ENCODE measurements at regions not wholly inside any gene's neighbourhood (a gene's known extent, or its start where the extent isn't known, plus 50 kb on each side); places are given as distances from the start of the nearest gene placed in this dataset.
"Not testable (repeated sequence)": the region's sequence is repeated elsewhere in the genome, so short reads cannot be mapped to it uniquely, and the experiment has no call there.

DNA sequence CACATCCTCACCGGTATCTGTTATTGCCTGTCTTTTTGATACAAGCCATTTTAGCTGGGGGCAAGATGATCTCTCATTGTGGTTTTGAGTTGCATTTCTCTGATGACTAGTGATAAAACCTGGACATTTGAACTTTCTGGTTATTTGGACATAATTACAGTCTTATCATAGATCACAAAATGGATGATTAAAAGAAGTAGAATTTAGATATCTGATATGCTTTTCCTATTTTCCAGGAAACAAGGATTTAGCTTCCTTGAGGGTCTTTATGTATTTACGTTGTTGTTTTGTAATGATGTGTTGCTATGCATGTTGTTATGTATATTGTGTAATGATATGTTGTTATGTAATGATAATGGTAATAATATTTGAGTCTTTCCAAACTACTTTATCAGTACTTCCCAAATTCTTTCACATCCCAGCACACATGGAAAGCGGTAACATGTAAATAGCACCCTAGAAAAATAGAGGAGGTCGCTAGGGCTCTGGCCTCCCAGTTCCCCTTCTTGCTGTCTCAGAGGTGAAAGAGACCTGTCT, 53.8 kb downstream of the GJD2 start:
- no peak for DNase-seq (ENCODE audit: low spot score)

DNA sequence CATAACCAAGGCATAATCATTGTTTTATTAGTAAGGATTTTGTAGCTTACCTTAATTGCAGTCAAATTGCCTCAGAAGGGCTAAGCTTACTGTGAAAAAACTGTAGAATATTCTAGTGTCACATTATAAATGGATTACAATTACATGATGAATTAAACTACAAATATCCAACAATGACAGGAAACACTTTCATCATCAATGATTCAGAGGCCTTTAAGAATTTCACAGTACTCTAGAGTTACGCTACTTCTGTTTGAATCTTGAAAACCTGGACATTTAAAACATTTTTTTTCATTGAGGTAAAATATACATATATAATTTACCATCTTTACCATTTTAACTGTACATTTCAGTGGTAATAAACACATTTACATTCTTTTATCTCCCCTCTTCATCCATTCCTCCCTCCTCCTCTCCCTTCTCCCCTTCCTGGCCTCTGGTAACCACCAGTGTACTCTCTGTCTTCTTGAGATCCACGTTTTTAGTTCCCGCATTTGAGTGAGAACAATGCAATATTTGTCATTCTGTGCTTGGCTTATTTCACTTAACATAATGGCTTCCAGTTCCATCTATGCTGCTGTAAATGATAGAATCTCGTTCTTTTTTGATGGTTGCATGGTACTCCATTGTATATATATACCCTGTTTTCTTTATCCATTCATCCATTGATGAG, 54.7 kb downstream of the GJD2 start:
- no peak for DNase-seq (ENCODE audit: low spot score)

DNA sequence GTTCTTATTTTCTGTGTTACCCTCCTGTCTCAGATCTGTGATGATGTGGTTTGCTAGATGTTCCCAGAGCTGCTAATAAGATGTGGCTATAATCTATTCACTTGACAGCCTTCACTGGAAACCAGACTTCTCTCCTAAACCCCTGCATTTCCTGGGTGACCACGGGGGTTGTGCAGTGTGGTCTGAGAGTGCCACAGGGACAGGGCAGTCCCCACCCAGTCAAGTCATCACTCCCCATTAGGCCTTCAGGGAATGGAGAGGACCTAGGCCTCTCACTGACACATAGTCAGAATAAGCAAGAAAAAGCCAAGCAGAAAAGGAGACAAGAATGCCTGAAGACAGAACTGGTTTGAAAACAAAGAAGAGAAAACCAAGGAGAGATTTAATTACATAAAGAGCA, 58.3 kb downstream of the GJD2 start:
- DNase-seq (ENCODE audit: low spot score) = no peak

DNA sequence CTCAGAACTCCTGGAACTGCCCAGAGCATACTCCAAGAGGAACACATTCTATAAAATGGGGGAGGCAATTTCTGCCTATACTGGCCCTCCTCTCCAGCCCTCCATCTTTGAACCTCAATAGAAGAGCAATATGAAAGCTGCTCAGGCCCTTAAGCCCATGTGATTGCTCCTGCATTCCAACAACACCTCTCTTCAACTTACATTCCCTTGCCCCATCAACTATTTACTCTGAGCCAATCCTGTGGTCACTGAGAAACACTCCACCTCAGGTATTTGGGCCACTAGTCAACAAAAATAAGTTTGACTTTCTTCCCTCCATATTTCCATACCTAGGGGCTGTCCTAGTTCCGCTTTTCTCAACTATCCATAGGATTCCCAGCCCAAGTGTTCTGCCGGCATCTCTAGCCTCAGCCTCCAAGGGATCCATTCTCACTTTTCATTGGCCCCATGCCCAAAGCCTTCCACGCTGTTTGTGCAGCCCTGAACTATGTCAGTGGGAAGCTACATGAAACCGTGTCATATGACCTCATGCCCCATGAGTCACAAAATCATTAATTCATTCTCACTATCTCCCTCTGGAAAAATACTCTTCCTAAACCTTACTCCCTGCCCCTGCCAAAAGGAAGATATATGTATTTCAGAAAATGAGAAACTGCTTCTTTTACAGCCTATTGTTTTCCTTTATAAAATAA, 61.6 kb downstream of the GJD2 start:
- DNase-seq (ENCODE audit: low spot score) = no peak

GRCh38 chr15:34691034-34691433, 63.8 kb downstream of the GJD2 start:
- peak; percentile 8 for DNase-seq (ENCODE audit: low spot score)

DNA sequence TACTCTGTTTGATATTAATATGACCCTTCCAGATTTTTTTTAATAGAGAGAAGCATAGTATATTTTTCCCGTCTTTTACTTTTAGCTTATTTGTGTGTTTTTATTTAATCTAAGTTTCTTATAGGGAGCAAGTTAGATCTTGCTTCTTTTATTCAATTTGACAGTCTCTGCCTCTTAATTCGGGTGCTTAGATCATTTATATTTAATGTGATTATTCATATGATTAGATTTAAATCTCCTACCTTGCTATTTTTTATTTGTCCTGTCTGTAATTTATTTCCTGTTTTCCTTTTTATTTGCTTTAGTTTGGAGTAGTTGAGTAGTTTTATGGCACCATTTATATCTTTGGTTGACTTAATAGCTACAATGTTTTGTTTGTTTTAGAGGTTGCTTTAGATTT, 66.1 kb downstream of the GJD2 start:
- no peak for DNase-seq (ENCODE audit: low spot score)

- DNase-seq (ENCODE audit: low spot score) = no peak
These were observed 70.4 kb downstream of the GJD2 start for GRCh38 chr15:34684351-34684750.

GRCh38 chr15:34682674-34683073, 72.1 kb downstream of the GJD2 start:
- DNase-seq (ENCODE audit: low spot score) = no peak

- no peak for DNase-seq (ENCODE audit: low spot score)
These were observed 75.5 kb downstream of the GJD2 start for GRCh38 chr15:34679291-34679690.

- DNase-seq (ENCODE audit: low spot score) = no peak
These were observed 81.6 kb downstream of the GJD2 start for GRCh38 chr15:34673241-34673640.

DNA sequence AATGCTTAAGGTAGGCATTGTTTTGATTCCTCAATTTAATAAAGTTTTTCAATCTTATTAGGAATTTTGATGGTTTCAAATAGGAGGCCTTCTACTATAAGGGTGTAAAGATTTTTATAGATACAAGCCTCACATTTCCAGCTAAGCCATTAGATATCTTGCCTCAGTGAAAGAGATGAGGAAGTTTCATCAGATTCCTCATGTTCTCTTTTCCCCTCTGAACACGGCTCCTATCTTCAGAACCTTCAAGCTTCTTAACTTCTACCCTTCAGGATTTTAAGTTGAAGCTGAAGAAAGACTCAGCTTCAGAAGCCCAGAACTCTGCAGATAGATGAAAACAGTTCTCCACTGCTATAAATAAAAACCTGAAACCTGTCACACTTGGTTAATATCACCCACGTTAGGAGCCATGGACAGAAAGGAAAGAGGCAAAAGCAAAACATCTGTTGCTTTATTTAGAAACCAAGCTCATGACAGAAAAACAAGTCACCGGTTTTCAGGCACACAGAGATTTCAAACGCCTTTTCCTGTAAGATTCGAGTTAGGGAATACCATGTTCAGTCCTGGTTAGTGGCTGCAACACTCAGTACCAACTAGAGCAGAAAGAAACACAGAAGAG, 82.2 kb upstream of the GOLGA8B start:
- no peak for DNase-seq (ENCODE audit: low spot score)

- DNase-seq (ENCODE audit: low spot score) = no peak
These were observed 81.0 kb upstream of the GOLGA8B start for GRCh38 chr15:34664418-34664817.

DNA sequence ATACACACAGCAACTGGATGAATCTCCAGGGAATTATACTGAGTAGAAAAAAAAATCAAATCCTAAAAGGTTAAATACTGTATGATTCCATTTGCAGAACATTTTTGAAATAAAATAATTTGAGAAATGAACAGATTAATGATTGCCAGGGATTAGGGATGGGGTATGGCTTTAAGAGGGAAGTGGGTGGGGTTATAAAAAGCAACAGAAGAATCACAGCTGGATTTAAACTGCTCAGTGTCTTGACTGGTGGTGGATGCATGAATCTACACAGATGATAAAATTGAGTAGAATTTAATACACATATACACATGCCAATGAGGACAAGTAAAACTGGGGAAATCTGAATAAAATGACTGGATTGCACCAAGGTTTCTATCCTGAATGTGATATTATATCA, 79.7 kb upstream of the GOLGA8B start:
- no peak for DNase-seq (ENCODE audit: low spot score)

GRCh38 chr15:34659056-34659455, 75.6 kb upstream of the GOLGA8B start:
- DNase-seq (ENCODE audit: low spot score) = no peak

- no peak for DNase-seq (ENCODE audit: low spot score)
These were observed 74.1 kb upstream of the GOLGA8B start for GRCh38 chr15:34657469-34658127.

GRCh38 chr15:34656005-34656796, 72.8 kb upstream of the GOLGA8B start:
- DNase-seq (ENCODE audit: low spot score) = no peak

DNA sequence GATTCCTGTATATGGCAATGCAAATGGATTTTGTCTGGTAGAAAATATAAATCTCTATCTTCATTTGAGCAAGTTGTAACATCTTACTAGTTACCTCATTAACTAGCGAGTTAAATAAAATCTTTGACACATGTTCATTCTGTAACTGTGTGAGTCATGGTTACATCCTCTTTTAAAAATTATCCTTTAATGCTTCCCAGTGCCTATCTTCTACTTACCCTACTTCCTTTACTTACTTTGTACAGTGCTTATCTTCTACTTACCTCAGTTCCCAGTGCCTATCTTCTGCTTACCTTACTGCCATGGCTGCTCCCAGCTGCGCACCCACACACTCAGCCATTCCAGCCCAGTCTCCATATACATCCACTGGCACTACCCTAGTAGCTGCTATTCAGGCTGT, 71.9 kb upstream of the GOLGA8B start:
- no peak for DNase-seq (ENCODE audit: low spot score)

DNA sequence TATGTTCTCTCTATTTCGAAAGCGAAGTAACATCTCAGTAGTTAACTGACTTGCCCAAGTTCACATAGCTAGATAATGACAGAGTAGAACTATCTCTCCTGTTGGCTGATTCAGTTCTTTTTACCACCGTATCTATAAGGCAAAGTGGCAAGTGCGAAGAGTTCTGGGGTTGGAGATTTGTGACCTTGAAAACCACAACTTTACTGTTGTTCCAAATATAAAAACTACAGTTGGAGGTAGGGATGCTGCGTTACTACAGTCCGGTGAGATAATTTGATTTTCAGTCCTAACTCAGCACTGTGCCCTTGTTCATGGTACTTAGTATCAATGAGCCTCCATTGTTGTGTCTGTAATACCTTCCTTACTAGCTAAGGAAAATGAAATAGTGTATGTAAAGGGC, 71.2 kb upstream of the GOLGA8B start:
- no peak for DNase-seq (ENCODE audit: low spot score)

DNA sequence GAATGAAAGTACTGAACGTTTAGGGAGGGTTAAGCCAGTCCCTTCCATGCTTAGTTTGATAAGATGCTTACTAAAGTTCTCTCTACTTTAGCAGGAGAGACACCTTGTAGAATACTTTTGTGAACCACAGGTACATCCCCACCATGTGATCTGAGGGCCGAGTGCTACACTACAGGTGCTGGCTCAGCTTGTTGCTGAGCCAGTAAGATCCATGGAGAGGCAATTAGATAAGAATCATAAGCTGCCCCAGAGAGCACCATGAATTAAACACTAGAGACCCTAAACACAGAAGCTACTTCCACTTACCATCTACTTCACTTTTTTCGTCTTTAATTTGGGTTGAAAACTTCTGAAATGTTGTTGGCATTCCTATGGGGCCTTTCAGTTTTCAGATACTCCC, 70.5 kb upstream of the GOLGA8B start:
- no peak for DNase-seq (ENCODE audit: low spot score)

DNA sequence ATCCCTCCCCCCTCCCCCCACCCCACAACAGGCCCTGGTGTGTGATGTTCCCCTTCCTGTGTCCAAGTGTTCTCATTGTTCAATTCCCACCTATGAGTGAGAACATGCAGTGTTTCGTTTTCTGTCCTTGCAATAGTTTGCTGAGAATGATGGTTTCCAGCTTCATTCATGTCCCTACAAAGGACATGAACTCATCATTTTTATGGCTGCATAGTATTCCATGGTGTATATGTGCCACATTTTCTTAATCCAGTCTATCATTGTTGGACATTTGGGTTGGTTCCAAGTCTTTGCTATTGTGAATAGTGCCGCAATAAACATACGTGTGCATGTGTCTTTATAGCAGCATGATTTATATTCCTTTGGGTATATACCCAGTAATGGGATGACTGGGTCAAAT, 69.9 kb upstream of the GOLGA8B start:
- not testable (repeated sequence) for DNase-seq (ENCODE audit: low spot score)

DNA sequence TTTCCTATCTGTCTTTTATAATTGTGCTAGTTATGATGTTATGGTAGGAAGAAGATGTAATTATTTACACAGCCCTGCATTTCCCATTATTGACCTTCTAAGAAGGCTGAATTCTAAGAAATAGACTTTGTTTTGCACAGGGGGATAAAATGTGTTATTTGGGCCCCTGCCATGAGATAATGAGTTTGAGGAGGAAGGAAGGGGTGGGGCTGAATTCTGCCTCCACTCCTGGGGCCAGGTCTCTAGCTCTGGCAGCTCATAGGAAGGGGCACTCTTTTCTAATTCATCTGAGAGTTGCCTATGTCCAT, 69.2 kb upstream of the GOLGA8B start:
- no peak for DNase-seq (ENCODE audit: low spot score)

All from A172 (cell line).